T-cell (primary cell): ENCODE measurements at regions not wholly inside any gene's neighbourhood (a gene's known extent, or its start where the extent isn't known, plus 50 kb on each side); places are given as distances from the start of the nearest gene placed in this dataset.

Experiments used
- ATAC-seq, 4 experiments: fragments of 200-7000 bp in 3 of 4; fragments of 150-1000 bp in 1 of 4; cut with Tn5 transposase; replicated peaks in 1 of 4; 1 replicate in 3 of 4; 2 replicates in 1 of 4; pipeline ENCODE4 v1.10.0; 2021; ENCODE audit warnings: moderate library complexity in 3 of 4, mild to moderate bottlenecking in 2 of 4, moderate number of reproducible peaks in 1 of 4
- CTCF ChIA-PET, 2 donors: fragments of 300-600 bp; sonication (Branson Sonifier 250); formaldehyde crosslinking; loops; one replicate each; lab custom pipeline; 2022; ENCODE audit warnings: antibody characterized with exemption in 2 of 2; lab: Charles Lee
- POLR2A ChIA-PET, 2 donors: fragments of 300-600 bp; sonication (Branson Sonifier 250); formaldehyde crosslinking; loops; one replicate each; lab custom pipeline; 2022; ENCODE audit warnings: antibody characterized with exemption in 2 of 2; lab: Charles Lee
- DNase-seq, 35 experiments: peaks; one replicate each; pipeline versions ENCODE4 v3.0.0 to v3.0.0-alpha.2; 2013 to 2023
- H3K27ac ChIP-seq: one replicate; pipeline ENCODE4 v1.5.1; 2013; ENCODE audit warnings: low read length
- H3K27me3 ChIP-seq, 2 experiments: replicated peaks in 1 of 2; 1 replicate in 1 of 2; 2 replicates in 1 of 2; pipeline versions ENCODE4 v1.6.1 to v1.7.0; 2013; ENCODE audit warnings: low read length in 1 of 2, mixed read lengths in 1 of 2; ENCODE audit not compliant: control insufficient read depth in 2 of 2, insufficient read depth in 2 of 2; ENCODE audit errors: extremely low read depth in 1 of 2
- H3K36me3 ChIP-seq, 2 donors: 1 replicate in 1 of 2; 2 replicates in 1 of 2; pipeline versions ENCODE4 v1.6.1 to v1.7.0; 2013; ENCODE audit warnings: low read length in 1 of 2; ENCODE audit not compliant: control insufficient read depth in 2 of 2, insufficient read depth in 1 of 2; ENCODE audit errors: extremely low read depth in 1 of 2
- H3K4me1 ChIP-seq, 2 experiments: 1 replicate in 1 of 2; 2 replicates in 1 of 2; pipeline versions ENCODE4 v1.6.1 to v1.7.0; 2013; ENCODE audit warnings: low read length in 2 of 2, mixed read lengths in 1 of 2; ENCODE audit not compliant: insufficient read depth in 2 of 2, control insufficient read depth in 1 of 2; ENCODE audit errors: extremely low read depth in 1 of 2
- H3K4me3 ChIP-seq, 2 donors: 1 replicate in 1 of 2; 2 replicates in 1 of 2; pipeline versions ENCODE4 v1.5.1 to v1.7.0; 2013; ENCODE audit warnings: mild to moderate bottlenecking in 2 of 2, low read length in 1 of 2, moderate library complexity in 1 of 2; ENCODE audit not compliant: control insufficient read depth in 1 of 2; ENCODE audit errors: extremely low read depth in 1 of 2
- H3K9me3 ChIP-seq: 2 replicates; pipeline ENCODE4 v1.7.0; 2013
- H3K27ac Mint-ChIP-seq, 2 donors: one replicate each; pipeline ENCODE4 v1.8.0; 2020 to 2021; ENCODE audit warnings: mild to moderate bottlenecking in 2 of 2, mixed read lengths in 2 of 2
- H3K27me3 Mint-ChIP-seq, 2 donors: one replicate each; pipeline ENCODE4 v1.8.0; 2021 to 2022; ENCODE audit warnings: mixed read lengths in 2 of 2
- H3K36me3 Mint-ChIP-seq: one replicate; pipeline ENCODE4 v1.8.0; 2021; ENCODE audit warnings: mixed read lengths
- H3K4me1 Mint-ChIP-seq, 3 donors: one replicate each; pipeline ENCODE4 v1.8.0; 2020 to 2022; ENCODE audit warnings: mixed read lengths in 3 of 3, mild to moderate bottlenecking in 1 of 3
- H3K4me3 Mint-ChIP-seq, 3 donors: one replicate each; pipeline ENCODE4 v1.8.0; 2020 to 2022; ENCODE audit warnings: mild to moderate bottlenecking in 3 of 3, mixed read lengths in 3 of 3, moderate library complexity in 3 of 3
- H3K9me3 Mint-ChIP-seq, 3 donors: one replicate each; pipeline ENCODE4 v1.8.0; 2020 to 2022; ENCODE audit warnings: mixed read lengths in 3 of 3
- WGBS: methylation state at CpG from one replicate; pipeline ENCODE4 v1.1.5; 2013; ENCODE audit warnings: missing lambda C conversion rate; ENCODE audit not compliant: insufficient coverage; 5-methylcytosine and 5-hydroxymethylcytosine counted together

- Mint-ChIP-seq H3K9me3 (no peaks in the 10 kb centered on the region), H3K36me3 (no peaks in the 10 kb centered on the region), H3K4me3 (no peak overlapping the region), H3K4me1 (no peaks in the 10 kb centered on the region), H3K27ac (no peak overlapping the region), H3K27me3 (peaks cover 2 to 18% of the 10 kb centered on the region in 2 donors)
- no peak overlapping the region for H3K4me3 ChIP-seq
- ChIA-PET POLR2A (no interaction called here), CTCF (interaction anchor here in 1 of 2 donors (0.6 kb wide), 1 partner anchor 329 kb away, joined by 3 read pairs; no protein-coding TSS in a partner anchor)
- no peak for DNase-seq
- no peak for ATAC-seq
- H3K9me3 ChIP-seq: no peaks in the 10 kb centered on the region
- no peak overlapping the region for H3K27ac ChIP-seq
- H3K4me1 ChIP-seq: no peaks in the 10 kb centered on the region
- peaks cover 0 to 2% of the 10 kb centered on the region in 2 experiments for H3K27me3 ChIP-seq
- WGBS: no CpG with 5 or more reads among the region's 1 CpG
- H3K36me3 ChIP-seq: no peaks in the 10 kb centered on the region
Measured at GRCh38 chr7:96402913-96403312, 81.0 kb upstream of the SLC25A13 start.

- Mint-ChIP-seq H3K9me3 (no peaks in the 10 kb centered on the region), H3K4me3 (no peak overlapping the region), H3K4me1 (no peaks in the 10 kb centered on the region), H3K36me3 (no peaks in the 10 kb centered on the region), H3K27me3 (peaks cover 5 to 16% of the 10 kb centered on the region in 2 donors), H3K27ac (no peak overlapping the region)
- ATAC-seq (no peak), DNase-seq (no peak)
- ChIA-PET POLR2A (no interaction called here), CTCF (no interaction called here)
- Histone ChIP-seq H3K27ac (no peak overlapping the region), H3K4me3 (no peak overlapping the region), H3K36me3 (no peaks in the 10 kb centered on the region), H3K9me3 (no peaks in the 10 kb centered on the region), H3K4me1 (no peaks in the 10 kb centered on the region), H3K27me3 (peaks cover 0 to 3% of the 10 kb centered on the region in 2 experiments)
- WGBS: 54% methylated on average over 2 of the region's 2 CpGs
Measured at GRCh38 chr7:96401200-96401599, 79.3 kb upstream of the SLC25A13 start.

GRCh38 chr7:96400518-96400917 lies 78.6 kb upstream of the SLC25A13 start:
- no peak for ATAC-seq
- Histone ChIP-seq H3K36me3 (no peaks in the 10 kb centered on the region), H3K27ac (no peak overlapping the region), H3K27me3 (peaks cover 0 to 3% of the 10 kb centered on the region in 2 experiments), H3K4me3 (no peak overlapping the region), H3K9me3 (no peaks in the 10 kb centered on the region), H3K4me1 (no peaks in the 10 kb centered on the region)
- no peaks in the 10 kb centered on the region for H3K36me3 Mint-ChIP-seq
- ChIA-PET CTCF (no interaction called here), POLR2A (no interaction called here)
- H3K4me3 Mint-ChIP-seq: no peak overlapping the region
- peaks cover 5 to 16% of the 10 kb centered on the region in 2 donors for H3K27me3 Mint-ChIP-seq
- H3K27ac Mint-ChIP-seq: no peak overlapping the region
- no peaks in the 10 kb centered on the region for H3K4me1 Mint-ChIP-seq
- no peak for DNase-seq
- no peaks in the 10 kb centered on the region for H3K9me3 Mint-ChIP-seq

GRCh38 chr7:96400001-96400400 lies 78.1 kb upstream of the SLC25A13 start:
- DNase-seq: no peak
- Histone ChIP-seq H3K9me3 (no peaks in the 10 kb centered on the region), H3K36me3 (no peaks in the 10 kb centered on the region), H3K27me3 (peaks cover 0 to 3% of the 10 kb centered on the region in 2 experiments), H3K4me1 (no peaks in the 10 kb centered on the region), H3K4me3 (no peak overlapping the region), H3K27ac (no peak overlapping the region)
- no peak for ATAC-seq
- Mint-ChIP-seq H3K27me3 (peaks cover 5 to 16% of the 10 kb centered on the region in 2 donors), H3K9me3 (peaks cover 0 to 2% (median under 1%) of the 10 kb centered on the region in 3 donors), H3K36me3 (no peaks in the 10 kb centered on the region), H3K27ac (no peak overlapping the region), H3K4me3 (no peak overlapping the region), H3K4me1 (no peaks in the 10 kb centered on the region)
- POLR2A ChIA-PET: no interaction called here
- WGBS: no CpG with 5 or more reads among the region's 1 CpG
- CTCF ChIA-PET: no interaction called here

GRCh38 chr7:96397936-96398598 lies 76.2 kb upstream of the SLC25A13 start:
- CTCF ChIA-PET: no interaction called here
- ATAC-seq (no peak), DNase-seq (no peak)
- Histone ChIP-seq H3K27ac (no peak overlapping the region), H3K9me3 (no peaks in the 10 kb centered on the region), H3K4me1 (no peaks in the 10 kb centered on the region), H3K4me3 (no peak overlapping the region), H3K36me3 (no peaks in the 10 kb centered on the region), H3K27me3 (peaks cover 0 to 3% of the 10 kb centered on the region in 2 experiments)
- Mint-ChIP-seq H3K4me1 (no peaks in the 10 kb centered on the region), H3K4me3 (no peak overlapping the region), H3K9me3 (peaks cover 0 to 19% (median 6%) of the 10 kb centered on the region in 3 donors), H3K36me3 (no peaks in the 10 kb centered on the region), H3K27me3 (peaks cover 12% of the 10 kb centered on the region in 2 donors), H3K27ac (no peak overlapping the region)
- POLR2A ChIA-PET: no interaction called here
- WGBS: 92% methylated on average over 2 of the region's 8 CpGs

GRCh38 chr7:96388620-96389383 lies 66.9 kb upstream of the SLC25A13 start:
- Mint-ChIP-seq H3K27me3 (peaks cover 6 to 9% of the 10 kb centered on the region in 2 donors), H3K4me1 (no peaks in the 10 kb centered on the region), H3K36me3 (no peaks in the 10 kb centered on the region), H3K4me3 (no peak overlapping the region), H3K9me3 (peaks cover 0 to 10% (median 0%) of the 10 kb centered on the region in 3 donors), H3K27ac (no peak overlapping the region)
- ATAC-seq: no peak
- H3K4me3 ChIP-seq: no peak overlapping the region
- ChIA-PET CTCF (no interaction called here), POLR2A (no interaction called here)
- H3K36me3 ChIP-seq: no peaks in the 10 kb centered on the region
- H3K27me3 ChIP-seq: no peaks in the 10 kb centered on the region
- DNase-seq: no peak
- H3K9me3 ChIP-seq: no peaks in the 10 kb centered on the region
- H3K27ac ChIP-seq: no peak overlapping the region
- no peaks in the 10 kb centered on the region for H3K4me1 ChIP-seq
- 83% methylated on average over 5 of the region's 8 CpGs for WGBS
